SKM-1 (cell line): ENCODE measurements at regions not wholly inside any gene's neighbourhood (a gene's known extent, or its start where the extent isn't known, plus 50 kb on each side); places are given as distances from the start of the nearest gene placed in this dataset.
"Not testable (repeated sequence)": the region's sequence is repeated elsewhere in the genome, so short reads cannot be mapped to it uniquely, and the experiment has no call there.

Source experiments
- DNase-seq: peaks from one replicate; lab custom pipeline; 2025; ENCODE audit not compliant: unreplicated experiment; lab: John Stamatoyannopoulos, UW

- DNase-seq, result no peak
Observed at GRCh38 chr16:25566183-25566582, 125.6 kb upstream of the HS3ST4 start.

GRCh38 chr16:25563700-25564099, 128.1 kb upstream of the HS3ST4 start:
- DNase-seq, result no peak

- DNase-seq, result not testable (repeated sequence)
Observed at GRCh38 chr16:25561723-25562122, 130.0 kb upstream of the HS3ST4 start.

GRCh38 chr16:25556968-25557312, 134.8 kb upstream of the HS3ST4 start:
- not testable (repeated sequence) for DNase-seq

- not testable (repeated sequence) for DNase-seq
Observed at GRCh38 chr16:25556289-25556967, 135.3 kb upstream of the HS3ST4 start.

GRCh38 chr16:25553711-25554436, 137.9 kb upstream of the HS3ST4 start:
- no peak for DNase-seq

- DNase-seq, result no peak
Observed at GRCh38 chr16:25550647-25551046, 141.1 kb upstream of the HS3ST4 start.

GRCh38 chr16:25546791-25547190, 145.0 kb upstream of the HS3ST4 start:
- DNase-seq, result no peak

GRCh38 chr16:25544294-25544693, 147.5 kb upstream of the HS3ST4 start:
- no peak for DNase-seq

- no peak for DNase-seq
Observed at GRCh38 chr16:25542306-25542705, 149.5 kb upstream of the HS3ST4 start.

GRCh38 chr16:25539767-25540166, 152.0 kb upstream of the HS3ST4 start:
- DNase-seq, result not testable (repeated sequence)

GRCh38 chr16:25523183-25523582, 168.6 kb upstream of the HS3ST4 start:
- DNase-seq, result no peak

GRCh38 chr16:25512041-25512440, 179.7 kb upstream of the HS3ST4 start:
- no peak for DNase-seq

- no peak for DNase-seq
Observed at GRCh38 chr16:25509456-25509855, 182.3 kb upstream of the HS3ST4 start.

- no peak for DNase-seq
Observed at GRCh38 chr16:25501530-25502255, 190.1 kb upstream of the HS3ST4 start.

GRCh38 chr16:25494292-25494691, 197.5 kb upstream of the HS3ST4 start:
- DNase-seq, result no peak

GRCh38 chr16:25493136-25493811, 198.5 kb upstream of the HS3ST4 start:
- no peak for DNase-seq

- no peak for DNase-seq
Observed at GRCh38 chr16:25488435-25488834, 203.3 kb upstream of the HS3ST4 start.

- DNase-seq, result no peak
Observed at GRCh38 chr16:25487888-25488287, 203.9 kb upstream of the HS3ST4 start.

- DNase-seq, result no peak
Observed at GRCh38 chr16:25481636-25482035, 210.1 kb upstream of the HS3ST4 start.

- DNase-seq, result no peak
Observed at GRCh38 chr16:25478476-25478875, 213.3 kb upstream of the HS3ST4 start.
